ENCODE measurements at regions not wholly inside any gene's neighbourhood (a gene's known extent, or its start where the extent isn't known, plus 50 kb on each side); places are given as distances from the start of the nearest gene placed in this dataset.
A peak's percentile ranks its signal among the peaks of the same experiment; 100 is the strongest.

DNA sequence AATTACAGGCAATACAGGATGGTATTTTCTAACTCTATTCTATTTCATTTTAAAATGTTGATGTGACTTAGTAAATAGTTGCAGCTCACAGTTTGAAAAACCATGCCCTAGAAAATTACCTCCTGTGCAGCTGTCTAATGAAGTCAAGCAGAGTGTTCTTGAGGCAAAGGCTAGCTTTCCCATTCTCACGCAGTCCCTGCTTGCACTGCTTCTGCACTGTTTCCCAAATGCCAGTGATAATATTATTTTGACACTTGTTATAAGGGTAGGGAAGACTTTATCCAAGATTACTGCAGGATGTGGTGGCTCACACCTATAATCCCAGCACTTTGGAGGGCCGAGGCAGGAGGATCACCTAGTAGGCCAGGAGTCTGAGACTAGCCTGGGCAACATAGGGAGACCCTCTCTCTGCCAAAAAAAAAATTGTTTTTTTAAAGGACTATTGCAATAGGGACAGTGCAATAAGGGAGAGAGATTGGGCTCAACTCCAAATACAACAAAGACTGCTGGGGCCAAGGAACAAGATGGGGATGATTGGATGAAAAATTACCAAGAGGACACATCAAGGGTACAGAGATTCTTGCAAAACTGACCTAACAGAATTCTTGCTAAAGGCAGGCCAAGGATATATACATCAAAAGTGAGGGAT, 196.1 kb downstream of the LY86 start:
- no peak for DNase-seq

DNA sequence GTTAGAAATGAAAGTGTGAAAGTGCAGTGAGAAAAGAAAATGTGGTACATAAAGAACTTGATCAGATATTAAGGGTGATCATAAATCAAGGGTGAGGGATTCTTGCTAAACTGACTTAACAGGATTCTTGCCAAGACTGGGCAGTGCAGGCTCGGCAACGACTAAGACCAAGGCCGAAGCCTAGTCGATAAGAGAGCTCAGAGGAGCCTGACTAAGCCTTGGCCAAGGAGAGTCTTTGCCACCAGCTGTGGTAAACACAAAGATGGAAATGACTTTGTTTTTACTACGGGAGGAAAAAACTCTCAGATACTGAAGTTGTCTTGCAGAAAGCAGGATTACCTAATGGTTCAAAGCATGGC, 196.6 kb downstream of the LY86 start:
- no peak for DNase-seq

DNA sequence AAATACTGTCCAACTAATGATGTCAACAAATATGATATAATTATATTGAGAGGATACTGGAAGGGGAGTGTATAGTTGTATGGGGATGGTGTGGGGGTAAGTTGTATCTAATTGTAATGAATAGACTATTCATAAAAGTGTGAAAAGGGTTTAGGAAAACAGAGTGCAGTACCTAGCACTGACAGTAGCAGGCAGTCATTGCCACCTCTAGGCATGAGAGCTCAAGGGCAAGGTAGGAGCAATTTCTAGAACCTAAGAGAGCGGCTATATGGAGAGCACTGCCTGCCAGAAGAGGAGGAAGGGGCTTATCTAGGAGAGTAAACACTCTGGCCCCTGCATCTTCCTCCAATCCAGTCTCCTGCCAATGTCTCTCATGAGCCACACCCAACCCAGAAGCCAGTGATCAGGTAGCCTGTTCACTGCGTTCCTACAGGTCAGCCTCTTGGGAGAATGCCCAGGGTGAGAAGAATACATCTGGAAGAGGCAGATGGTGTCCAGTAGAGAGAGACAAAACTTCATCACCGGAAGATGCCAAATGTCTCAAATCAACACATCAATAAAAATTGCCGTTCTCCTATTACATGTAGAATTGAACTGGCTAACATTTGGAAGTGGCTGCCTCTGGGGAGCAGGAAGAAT, 200.0 kb downstream of the LY86 start:
- DNase-seq: no peak

DNA sequence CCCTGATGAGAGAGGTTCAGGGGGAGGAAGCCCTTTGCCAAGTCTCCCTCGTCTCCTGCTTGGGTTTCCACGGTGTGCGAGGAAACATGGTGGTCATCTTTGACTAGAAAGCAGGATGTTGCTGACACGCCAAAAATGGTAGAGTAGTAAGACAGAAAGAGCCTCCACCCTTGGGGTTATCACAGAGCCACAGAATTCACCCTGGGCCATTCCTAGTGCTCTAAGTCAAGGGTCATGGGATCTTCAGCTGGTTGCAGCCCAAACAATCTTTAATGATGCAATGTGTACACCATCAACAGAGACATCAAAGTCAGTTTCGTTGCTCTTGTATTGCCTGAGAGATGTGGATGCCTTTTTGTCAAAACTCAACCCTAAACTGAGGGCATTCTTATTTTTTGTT, 201.9 kb downstream of the LY86 start:
- no peak for DNase-seq

DNA sequence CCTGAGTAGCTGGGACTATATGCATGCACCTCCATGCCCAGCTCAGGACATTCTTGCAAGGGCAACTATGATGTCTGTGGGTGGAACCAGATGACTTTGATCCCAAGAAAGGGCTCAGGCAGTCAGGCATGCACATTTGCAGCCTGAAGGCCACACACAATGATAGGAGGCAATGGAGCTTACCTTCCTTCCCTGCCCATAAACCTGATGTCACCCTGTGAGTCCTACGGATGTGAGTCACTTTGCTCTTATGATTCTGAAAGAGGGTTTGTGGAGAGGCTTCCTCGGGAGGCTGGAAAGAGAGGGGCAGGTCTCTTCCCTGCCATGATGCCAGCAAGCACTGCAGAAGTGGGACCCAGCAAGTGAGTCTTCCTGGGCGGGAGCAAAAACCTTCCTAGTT, 202.4 kb downstream of the LY86 start:
- no peak for DNase-seq

DNA sequence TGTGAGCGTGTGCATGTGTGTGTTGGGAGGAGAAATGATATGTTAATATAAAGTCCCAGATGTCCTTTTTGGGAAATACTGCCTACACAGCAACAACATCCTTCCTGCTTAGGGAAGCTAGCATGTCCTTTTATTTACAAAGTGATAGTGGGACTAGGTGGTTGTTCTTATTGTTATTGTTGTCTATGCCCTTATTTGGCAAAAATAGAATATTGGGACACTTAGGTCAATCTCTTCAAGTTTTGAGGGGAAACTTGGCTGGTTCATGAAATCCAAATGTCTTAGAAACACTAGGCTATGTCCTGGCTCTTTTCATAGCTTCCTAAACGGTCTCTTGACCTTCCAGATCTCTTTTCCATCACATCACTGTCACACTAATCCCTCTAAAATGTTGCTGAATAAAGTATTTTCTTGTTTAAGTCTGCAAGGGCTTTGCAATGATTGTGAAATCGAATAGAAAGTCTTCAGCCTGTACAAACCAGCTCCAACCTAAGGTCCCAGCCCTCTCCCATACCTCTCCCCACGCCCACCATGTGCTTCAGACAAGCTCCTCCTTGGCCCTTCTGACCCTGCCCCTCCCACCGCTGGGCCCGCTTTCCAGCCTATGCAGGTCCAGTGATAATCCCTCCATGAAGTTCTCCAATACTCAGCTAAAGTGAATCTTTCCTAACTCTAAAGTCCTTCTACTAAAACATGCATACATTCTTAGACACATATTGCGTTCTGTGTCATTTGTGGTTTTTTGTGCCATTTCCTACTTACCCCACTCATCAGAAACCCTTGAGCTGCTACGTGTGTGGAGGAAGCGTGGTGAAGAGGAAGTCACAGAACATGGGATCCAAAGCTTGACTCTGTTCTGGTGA, 205.1 kb downstream of the LY86 start:
- DNase-seq: no peak

DNA sequence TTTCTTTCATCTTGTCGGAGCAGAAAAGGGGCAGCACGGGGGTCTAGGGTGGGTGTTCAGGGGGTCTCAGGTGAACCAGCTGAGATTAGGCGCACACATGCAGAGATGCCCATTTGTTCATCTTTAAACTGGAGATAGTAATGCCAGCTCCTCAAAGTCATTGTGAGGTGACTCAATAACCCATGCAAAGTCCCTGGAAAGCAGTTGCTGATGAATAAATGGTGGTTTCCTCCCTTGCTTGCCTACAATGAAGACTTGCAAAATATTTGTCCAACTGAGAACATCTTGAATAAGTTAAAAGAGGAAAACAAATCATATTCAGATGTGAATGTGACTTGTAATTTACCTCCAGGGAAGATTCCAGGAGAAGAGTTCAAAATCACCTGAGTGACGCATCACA, 206.9 kb downstream of the LY86 start:
- DNase-seq: no peak

DNA sequence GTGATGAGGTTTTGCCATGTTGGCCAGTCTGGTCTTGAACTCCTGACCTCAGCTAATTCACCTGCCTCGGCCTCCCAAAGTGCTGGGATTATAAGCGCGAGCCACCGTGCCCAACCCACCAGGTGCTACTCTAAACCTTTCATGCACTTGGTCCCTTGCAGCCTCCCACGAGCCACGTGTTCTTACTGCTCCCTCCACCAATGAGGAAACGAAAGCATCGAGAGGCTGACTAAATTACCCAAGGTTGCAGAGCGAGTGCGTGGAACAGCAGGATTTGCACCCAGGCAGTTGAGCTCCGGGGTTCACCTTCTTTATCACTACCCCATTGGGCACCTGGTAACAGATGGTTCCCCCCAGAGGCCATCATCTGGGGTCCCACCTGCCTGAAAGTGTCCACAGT, 208.3 kb downstream of the LY86 start:
- DNase-seq: no peak

DNA sequence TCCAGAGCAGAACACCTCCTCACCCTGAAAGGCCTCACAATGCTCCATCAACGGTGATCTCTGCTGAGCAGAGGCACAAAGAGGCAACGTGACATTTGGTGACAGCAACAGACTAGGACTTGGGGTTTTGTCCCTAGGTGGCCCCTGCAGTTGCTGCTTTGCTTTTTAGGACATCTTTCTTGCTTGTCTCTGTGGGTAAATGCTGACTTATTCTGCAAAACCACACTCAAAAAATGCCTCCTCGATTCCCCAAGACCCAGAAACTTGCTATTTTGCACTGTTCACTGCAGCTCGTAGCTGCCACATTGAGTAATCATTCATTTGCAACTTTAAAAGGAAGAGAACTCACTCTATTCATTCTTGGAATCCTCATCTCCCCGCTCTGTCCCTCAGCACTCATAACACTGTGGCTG, 209.9 kb downstream of the LY86 start:
- DNase-seq: no peak

DNA sequence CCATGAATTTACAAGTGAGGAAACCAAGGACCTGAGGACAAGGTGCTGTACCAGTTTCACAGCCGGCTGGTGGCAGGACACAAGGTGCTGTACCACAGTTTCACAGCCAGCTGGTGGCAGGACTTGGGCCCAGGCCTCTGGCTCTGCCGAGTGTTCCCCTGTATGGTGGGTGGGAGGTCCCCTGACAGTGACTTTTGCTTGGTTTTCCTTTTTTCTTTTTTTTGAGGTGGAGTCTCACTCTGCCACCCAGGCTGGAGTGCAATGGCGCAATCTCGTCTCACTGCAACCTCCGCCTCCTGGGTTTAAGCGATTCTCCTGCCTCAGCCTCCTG, 212.4 kb downstream of the LY86 start:
- DNase-seq: no peak

DNA sequence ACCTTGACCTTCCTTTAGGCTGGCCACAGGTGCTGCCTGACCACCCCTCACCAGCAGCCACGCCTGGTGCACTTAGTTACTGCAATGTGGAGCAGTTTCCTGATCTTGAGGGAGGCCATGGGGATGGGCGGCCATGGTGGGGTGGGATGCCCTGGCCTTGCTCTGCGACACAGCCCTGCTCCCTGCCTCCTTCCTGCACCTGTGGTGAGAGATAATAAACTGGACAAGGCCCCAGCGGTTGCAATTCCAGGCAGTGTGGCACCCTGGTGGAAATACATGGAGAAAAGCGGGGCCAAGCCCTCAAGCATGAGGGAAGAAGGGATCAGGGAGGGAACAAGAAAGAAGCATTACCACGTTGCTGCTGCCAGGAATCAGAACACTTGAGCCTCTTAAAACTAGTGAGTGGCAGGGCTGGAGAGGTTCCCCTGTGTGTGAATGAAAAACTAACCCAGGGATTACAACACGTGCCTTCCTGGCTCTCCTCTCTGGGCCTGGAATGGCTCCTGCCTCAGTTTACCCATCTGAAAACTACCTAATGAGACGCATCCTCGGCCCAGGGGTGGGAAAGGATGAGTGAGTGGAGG, 213.2 kb downstream of the LY86 start:
- no peak for DNase-seq

DNA sequence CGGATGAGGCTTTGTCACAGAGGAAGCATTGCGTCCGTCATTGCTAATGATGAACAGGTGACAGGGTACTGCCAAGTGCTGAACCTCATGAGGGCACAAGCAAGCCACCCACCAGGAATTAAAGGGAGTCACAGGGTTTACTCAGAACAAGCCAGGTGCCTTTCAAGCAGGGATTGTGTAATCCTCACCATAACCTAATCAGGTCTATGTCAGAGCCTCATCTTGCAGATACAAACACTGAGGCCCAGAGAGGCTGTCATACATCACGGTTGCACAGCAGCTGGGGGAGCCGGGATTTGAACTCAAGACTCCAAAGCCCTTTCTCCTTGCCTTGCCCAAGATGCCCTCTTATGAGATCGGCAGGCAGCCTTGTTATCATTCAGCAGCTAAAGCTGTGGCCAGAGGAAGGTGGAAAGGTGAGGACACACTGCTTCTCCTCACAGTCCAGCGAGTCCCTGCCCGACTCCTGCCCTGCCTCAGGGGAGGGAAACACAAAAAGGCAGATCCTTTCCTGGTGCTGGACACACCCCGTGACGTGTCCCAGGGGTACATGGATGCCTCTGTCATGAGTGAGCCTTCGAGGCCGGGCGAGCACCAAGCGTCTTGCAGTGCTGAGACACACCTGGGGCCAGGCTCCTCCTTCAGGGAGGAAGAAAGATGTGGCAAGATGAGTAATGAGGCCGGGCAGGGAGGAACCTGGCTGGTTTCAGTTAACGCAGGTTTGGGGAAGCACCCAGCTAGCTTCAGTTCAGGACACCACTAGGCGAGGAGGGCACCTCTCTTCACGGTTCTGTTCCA, 214.9 kb downstream of the LY86 start:
- DNase-seq: no peak

DNA sequence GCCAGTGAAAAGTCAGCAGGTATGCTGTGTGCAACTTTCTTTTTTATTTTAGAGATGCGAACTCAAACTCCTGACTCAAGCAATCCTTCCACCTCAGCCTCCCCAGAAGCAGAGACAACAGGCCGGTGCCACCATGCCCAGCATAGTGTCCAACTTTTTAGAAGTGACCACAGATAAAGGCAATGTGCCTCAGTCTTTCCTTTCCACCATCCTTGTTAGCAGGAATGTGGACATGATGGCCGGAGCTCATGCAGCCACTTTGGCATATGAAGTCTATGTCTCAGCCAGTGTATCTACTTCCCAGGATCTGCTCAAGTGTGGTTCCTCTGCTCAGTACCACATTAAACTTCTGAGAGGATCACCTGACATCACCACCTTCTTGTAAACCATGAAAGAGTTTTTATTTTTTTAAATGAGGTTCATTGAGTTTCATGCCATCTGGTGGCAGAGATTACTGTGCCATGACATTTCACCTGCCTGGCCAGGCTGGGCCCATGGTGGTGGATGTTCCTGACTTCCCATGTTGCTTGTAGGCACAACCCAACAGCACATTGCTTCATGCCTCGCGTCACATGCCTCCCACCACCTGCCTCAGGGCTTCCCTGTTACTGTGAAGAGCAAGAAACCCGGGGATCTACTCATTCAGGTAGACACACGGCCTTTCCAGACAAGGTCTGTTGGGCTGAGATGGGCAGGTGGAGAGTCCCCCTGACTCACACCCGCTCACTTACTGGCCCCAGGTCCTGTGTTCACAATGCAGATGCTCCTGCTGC, 216.5 kb downstream of the LY86 start:
- DNase-seq: no peak

DNA sequence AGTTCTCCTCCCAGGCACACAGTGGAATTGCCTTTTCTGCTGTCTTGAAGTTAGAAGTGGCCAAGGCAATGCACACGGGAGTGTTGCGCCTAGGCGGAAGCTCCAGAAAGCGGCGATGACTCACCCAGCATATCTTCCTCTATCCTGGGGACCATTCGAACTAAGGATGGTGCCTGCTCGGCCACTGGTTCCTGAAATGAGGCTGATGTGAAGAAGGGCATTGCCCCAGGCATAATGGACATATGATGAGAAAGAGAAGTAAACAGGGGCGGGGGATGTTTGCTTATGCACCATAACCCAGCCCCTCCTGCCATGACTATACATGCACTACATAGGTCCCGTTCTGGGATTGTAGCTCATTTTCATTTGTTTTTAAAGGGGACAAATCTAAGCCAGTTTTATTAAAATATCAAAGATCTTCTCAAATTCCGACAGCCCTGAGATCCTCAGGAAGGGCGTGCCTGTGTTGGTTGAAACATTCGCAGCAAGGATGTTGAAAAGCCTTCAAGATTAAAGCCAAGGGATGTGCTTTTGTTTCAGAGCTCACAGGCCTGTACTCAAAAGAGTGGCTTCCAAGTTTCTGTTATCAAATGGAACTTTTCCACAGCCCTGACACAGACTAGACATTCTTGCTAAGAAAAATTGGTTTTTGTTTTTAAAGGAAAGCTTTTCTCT, 218.5 kb downstream of the LY86 start:
- DNase-seq: no peak

DNA sequence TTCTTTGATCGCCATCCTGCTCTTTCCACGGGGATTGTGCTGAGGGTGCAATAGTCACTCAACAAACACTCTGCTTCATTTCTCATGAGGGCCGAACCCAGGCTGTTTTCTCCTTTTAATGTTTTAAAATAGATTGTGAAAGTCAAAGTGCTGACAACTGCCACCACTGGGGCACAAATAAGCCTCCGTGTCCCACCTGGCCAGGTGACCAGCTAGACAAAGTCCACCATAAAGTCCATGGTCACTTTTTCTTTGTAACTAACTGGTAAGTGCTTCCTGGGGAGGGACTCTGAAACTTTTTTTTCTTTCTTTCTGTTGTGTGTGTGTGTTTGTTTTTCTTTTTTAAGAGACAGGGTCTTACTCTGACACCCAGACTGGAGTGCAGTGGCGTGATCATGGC, 219.8 kb downstream of the LY86 start:
- no peak for DNase-seq

DNA sequence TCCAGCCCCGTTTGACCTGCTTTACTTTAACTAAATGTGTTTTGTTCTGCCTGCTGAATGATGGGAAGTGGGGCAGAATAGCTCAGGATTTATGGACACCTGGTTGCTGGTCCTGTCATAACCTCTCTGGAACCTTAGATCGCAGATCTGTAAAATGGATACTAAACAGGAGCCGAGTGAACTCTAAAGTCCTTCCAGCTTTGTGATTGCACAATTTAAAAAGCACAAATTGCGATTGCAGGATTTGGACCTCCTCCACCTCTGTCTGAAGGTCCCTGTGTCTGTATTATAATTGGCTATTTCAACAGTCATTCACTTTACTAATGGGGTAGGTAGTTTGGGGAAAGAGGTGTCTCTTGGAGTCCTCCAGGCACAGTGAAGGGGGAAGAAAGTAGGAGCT, 220.4 kb downstream of the LY86 start:
- DNase-seq: no peak

DNA sequence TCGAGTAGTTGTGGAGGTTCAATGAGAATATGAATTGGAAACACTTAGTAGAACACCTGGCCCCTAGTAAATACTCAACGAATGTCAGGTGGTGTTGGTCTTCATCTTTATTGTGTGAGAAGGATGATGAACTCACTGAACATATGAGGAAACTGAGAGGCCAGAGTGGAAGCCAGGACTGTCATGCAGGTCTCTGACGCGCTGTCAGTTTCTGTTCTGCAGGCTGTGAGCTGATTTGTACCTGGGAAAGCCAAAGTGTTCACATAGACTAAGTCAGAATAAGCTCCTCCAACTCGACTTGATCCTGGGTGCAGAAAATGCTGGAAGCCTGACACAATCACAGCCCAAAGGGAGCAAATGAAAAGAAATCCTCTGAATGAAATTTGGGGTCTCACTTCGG, 222.2 kb downstream of the LY86 start:
- no peak for DNase-seq

DNA sequence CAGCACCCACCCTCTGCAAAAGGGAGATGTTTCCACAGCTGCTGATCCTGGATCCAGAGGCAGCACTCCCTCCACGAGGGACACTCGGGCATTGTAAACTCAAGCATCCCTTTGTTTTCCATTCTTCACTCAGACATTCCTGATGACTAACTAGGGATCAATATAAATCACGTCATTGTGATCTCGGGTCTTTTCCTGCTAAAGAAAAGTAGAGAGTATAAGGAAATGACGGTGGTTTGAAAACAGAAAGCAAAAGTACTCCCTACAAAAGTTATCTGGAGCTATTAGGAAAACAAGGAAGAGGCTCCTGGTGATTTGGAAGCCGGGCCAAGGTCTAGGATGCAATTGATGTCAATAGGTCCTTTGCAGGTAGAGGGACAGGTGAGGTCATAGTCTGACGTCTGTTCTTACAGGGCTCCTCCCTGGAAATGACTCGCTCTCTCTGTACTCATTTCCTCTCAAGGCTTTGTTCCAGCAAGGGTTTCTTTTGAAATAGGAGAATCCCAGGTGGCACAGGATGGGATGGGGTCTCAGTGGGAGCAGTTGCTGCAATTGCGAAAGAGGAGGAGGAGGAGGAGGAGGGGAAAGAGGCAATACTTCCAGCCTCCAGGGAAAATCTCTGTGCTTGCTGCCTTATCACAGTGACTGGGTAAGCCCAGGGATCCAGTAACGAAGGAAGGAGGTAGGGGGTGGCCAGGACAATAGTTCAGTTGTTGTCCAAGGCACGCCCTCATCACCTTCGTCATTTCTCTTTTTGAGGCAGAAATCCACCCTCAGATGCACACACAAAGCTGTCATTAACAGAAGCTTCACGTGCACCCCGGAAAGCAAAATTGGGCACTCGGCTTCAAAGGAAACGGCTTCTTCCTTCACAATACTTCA, 222.8 kb downstream of the LY86 start:
- DNase-seq: peak; percentile 78

DNA sequence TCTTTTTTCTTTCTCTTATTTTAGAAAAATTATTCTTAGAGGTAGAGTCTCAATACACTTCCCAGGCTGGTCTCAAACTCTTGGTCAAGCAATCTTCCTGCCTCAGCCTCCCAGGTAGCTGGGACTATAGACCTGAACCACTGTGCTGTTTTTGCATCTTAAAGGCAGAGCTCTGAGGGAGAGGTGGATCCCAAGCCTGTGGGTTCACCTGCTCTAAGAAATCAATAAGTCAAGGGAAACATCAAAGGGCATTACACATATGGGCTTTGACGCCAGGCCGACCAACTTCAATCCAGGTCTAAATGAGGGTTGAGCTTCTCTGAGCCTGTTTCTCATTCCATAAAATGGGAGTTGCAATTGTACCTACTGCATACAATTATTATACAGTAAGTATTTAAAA, 223.9 kb downstream of the LY86 start:
- no peak for DNase-seq

DNA sequence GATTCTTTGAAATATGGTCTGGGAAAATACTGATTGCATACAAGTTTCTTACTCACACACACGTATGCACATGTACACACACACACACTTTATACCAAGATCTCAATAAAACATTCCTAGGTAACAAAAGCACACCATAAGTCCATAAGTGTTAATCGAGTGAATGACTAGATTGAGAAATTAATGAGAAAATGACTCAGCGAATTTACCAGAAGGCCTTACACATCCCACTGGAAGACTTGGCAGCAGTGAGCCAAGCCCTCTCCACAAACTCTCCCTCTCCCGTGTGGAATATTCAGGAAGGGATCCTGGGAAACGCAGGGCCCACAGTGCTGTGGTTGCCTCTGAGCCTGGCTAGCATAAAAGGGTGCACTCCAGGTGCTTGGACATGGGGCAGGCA, 227.2 kb downstream of the LY86 start:
- DNase-seq: no peak

DNA sequence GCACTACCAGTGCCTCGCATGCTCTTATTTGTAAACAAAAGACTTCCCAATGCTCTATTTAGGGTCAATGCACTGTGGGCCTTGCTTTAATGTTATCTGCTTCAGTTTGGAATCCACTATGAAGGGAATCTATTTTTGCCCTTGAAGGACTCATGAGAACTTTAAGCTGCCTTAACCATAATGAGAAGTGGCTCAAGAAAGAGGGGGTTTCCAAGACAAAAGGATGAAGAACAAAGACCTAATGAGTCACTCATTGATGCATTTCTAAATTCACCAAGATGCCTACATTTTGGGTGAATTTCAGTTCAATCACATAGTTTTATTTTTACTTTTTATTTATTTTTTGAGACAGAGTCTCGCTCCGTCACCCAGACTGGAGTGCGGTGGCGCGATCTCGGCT, 228.2 kb downstream of the LY86 start:
- DNase-seq: no peak

Measured in NCI-H2081 treated with DMSO at 0.1 percent for 48 hours (cell line).